Subcutaneous abdominal adipose tissue (tissue), 5 donors: ENCODE measurements at regions not wholly inside any gene's neighbourhood (a gene's known extent, or its start where the extent isn't known, plus 50 kb on each side); places are given as distances from the start of the nearest gene placed in this dataset.

Source experiments
- H3K27ac ChIP-seq: one replicate; pipeline ENCODE4 v1.7.0; 2013; ENCODE audit warnings: low read depth, mild to moderate bottlenecking, inconsistent platforms, low read length, moderate library complexity
- H3K27me3 ChIP-seq, 5 donors: one replicate each; pipeline ENCODE4 v1.7.0; 2013; ENCODE audit warnings: low read length in 5 of 5, inconsistent platforms in 1 of 5; ENCODE audit not compliant: control insufficient read depth in 5 of 5, insufficient read depth in 4 of 5
- H3K36me3 ChIP-seq, 5 donors: one replicate each; pipeline ENCODE4 v1.7.0; 2013; ENCODE audit warnings: low read length in 5 of 5; ENCODE audit not compliant: control insufficient read depth in 5 of 5, insufficient read depth in 5 of 5
- H3K4me1 ChIP-seq, 5 donors: one replicate each; pipeline ENCODE4 v1.7.0; 2013; ENCODE audit warnings: low read length in 5 of 5, mild to moderate bottlenecking in 3 of 5, moderate library complexity in 1 of 5; ENCODE audit not compliant: control insufficient read depth in 5 of 5, insufficient read depth in 5 of 5
- H3K4me3 ChIP-seq, 5 donors: one replicate each; pipeline ENCODE4 v1.7.0; 2013; ENCODE audit warnings: low read length in 5 of 5, low read depth in 1 of 5
- H3K9ac ChIP-seq, 5 donors: one replicate each; pipeline ENCODE4 v1.7.0; 2013; ENCODE audit warnings: low read length in 5 of 5, mild to moderate bottlenecking in 4 of 5, moderate library complexity in 3 of 5
- H3K9me3 ChIP-seq, 5 donors: one replicate each; pipeline ENCODE4 v1.7.0; 2013; ENCODE audit warnings: low read length in 5 of 5; ENCODE audit not compliant: control insufficient read depth in 5 of 5
- donor health status: healthy.
- donor health status: healthy.
- donor health status: healthy.
- donor health status: healthy.
- donor health status: healthy.

DNA sequence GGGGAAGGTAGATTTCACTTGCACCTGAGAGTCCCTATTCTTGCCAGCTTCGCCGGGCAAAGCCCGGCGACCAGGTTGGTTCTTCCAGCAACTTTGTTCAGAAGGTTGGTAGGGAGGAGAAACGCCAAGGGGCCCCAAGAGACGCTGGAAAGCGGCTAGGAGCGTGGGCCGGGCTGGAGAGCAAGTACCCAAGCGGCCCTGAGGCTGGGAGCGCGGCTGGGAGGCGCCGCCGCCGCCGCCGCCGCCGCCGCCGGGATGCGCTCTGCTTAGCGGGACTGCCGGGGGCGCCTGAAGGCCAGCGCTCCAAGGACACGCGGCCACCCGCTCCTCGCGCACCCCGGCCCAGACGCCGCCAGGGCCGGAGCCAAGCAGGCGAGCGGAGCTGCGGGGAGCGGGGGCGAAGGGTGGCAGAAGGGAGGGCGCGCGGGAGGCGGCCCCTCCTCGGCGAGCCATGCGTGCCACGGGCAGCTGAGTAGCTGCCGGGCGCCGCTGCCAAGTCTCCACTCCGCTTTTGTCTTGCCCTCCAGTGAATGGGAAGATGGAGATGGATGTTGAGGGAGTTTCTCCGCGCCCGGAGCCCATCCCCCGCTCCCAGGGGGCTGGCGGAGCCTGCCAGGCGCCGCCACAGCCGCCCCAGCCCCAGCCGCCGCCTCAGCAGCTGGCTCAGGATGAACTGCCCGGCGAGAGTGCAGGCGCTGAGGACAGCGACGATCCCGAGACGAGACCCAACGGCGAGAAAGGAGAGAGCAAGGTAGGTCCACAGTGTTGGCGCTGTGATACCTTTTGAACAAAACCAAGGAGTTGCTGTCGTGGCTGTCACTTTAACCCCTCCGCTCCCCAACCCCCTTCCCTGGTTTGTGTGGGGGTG, 227.4 kb upstream of the AZI2 start:
- Histone ChIP-seq H3K4me1 (peaks cover 0 to 24% (median 21%) of the 10 kb centered on the region in 5 donors), H3K9me3 (no peaks in the 10 kb centered on the region), H3K4me3 (peak overlapping the region; percentile 51 to 73 (median 62)), H3K9ac (no peak overlapping the region), H3K36me3 (no peaks in the 10 kb centered on the region), H3K27me3 (peaks cover 5 to 28% (median 19%) of the 10 kb centered on the region in 5 donors), H3K27ac (no peak overlapping the region)

DNA sequence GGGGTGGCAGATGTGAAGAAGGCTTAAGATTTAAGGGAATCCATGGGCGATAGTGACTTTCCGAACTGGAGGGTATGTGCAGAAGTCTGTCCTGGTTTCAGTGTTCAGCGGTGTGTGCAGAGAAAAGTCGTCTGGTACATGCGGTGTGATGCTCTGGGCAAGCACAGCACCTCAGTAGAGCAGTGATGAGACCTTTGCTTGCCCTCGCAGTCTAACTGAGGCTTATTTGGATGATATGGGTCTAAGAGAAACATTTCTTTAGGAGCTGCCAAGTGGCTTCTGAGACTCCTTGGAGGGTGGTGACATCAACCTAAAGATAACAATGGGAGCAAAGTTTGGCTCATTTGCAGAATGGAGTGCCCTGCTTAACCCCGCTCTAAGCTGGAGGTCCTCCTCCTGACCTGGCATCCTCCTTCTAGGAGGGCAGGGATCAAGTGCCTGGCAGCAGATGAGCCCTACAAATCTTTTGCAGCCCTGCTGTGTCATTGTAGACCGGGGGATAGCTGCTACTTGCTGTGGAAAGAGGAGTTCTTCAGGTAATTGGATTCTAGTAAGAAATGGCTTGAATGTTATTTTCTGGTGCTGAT, 228.1 kb upstream of the AZI2 start:
- no peaks in the 10 kb centered on the region for H3K9me3 ChIP-seq
- H3K27ac ChIP-seq = no peak overlapping the region
- H3K4me3 ChIP-seq = peak overlapping the region; percentile 49 to 73 (median 54)
- H3K36me3 ChIP-seq = no peaks in the 10 kb centered on the region
- H3K9ac ChIP-seq = no peak overlapping the region
- H3K4me1 ChIP-seq = peaks cover 0 to 24% (median 21%) of the 10 kb centered on the region in 5 donors
- peaks cover 5 to 28% (median 19%) of the 10 kb centered on the region in 5 donors for H3K27me3 ChIP-seq

DNA sequence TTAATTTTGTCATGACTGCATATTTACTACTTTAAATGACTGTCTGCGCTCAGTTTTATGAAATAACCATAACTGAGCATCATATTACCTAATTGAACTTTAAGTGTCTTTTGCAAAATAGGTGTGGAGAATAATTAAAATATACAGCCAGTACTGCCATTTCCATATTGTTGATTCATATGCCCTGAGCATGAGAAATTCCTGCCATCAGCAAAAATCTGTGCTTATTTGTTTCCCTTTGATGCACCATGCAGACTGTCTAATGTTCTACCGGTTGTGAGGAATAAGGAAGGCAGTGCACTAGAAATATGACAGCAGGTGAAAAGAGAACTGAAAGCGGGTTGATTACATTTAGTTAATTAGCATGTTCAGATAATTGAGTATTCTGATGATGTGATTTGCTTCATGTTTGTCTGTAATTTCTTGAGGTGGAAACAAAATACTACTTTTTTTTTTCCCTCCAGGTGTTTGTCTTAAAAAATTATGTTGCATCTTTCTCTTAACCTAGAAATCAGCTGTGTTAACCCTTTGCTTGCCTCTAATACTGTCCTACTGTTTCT, 229.4 kb upstream of the AZI2 start:
- Histone ChIP-seq H3K27ac (no peak overlapping the region), H3K36me3 (no peaks in the 10 kb centered on the region), H3K9me3 (no peaks in the 10 kb centered on the region), H3K4me1 (peaks cover 0 to 24% (median 21%) of the 10 kb centered on the region in 5 donors), H3K9ac (no peak overlapping the region), H3K4me3 (no peak overlapping the region), H3K27me3 (peaks cover 5 to 28% (median 18%) of the 10 kb centered on the region in 5 donors)

GRCh38 chr3:28586325-28586724, 237.7 kb upstream of the AZI2 start:
- no peaks in the 10 kb centered on the region for H3K9me3 ChIP-seq
- no peaks in the 10 kb centered on the region for H3K27me3 ChIP-seq
- H3K4me3 ChIP-seq = no peak overlapping the region
- no peak overlapping the region for H3K27ac ChIP-seq
- no peaks in the 10 kb centered on the region for H3K36me3 ChIP-seq
- H3K4me1 ChIP-seq = no peaks in the 10 kb centered on the region
- no peak overlapping the region for H3K9ac ChIP-seq

DNA sequence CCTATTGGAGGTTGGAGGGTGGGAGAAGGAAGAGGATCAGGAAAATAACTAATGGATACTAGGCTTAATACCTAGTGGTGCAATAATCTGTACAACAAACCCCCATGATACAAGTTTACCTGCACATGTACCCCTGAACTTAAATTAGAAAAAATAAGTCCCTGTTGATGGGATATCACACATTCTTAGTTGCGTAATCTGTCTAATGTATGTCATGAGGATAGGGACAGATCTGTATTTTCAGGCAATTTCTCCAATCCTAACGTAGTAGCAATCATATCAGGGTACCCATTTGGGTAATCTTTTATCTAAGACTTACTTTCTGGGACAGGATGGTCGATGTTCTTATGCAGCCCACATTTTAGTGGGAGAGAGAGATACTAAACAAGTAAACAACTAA, 239.1 kb upstream of the AZI2 start:
- H3K27me3 ChIP-seq = no peaks in the 10 kb centered on the region
- no peak overlapping the region for H3K9ac ChIP-seq
- no peaks in the 10 kb centered on the region for H3K9me3 ChIP-seq
- no peak overlapping the region for H3K27ac ChIP-seq
- H3K36me3 ChIP-seq = no peaks in the 10 kb centered on the region
- no peaks in the 10 kb centered on the region for H3K4me1 ChIP-seq
- no peak overlapping the region for H3K4me3 ChIP-seq

GRCh38 chr3:28590216-28590615, 241.6 kb upstream of the AZI2 start:
- Histone ChIP-seq H3K4me3 (no peak overlapping the region), H3K27me3 (no peaks in the 10 kb centered on the region), H3K27ac (no peak overlapping the region)

DNA sequence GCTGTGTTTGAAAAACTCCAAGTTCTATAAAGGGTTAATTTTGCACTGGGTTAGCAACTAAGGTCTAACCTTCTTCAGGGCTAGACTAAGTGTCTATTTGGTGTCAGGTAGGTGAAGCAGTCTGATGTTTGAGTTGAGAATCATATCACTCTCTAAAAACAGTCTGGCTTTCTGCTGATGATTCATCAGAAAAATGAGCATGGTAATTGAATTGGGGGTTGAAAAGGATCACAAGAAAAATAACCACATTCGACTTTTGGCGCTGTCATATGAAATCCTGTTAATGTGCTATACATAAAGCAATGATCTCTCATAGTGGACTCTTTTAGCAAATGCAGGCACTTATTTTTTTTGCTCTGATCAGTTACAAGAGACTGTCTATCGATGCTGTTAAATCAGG, 242.2 kb upstream of the AZI2 start:
- Histone ChIP-seq H3K36me3 (no peaks in the 10 kb centered on the region), H3K9ac (no peak overlapping the region), H3K27me3 (no peaks in the 10 kb centered on the region), H3K4me3 (no peak overlapping the region), H3K4me1 (no peaks in the 10 kb centered on the region), H3K27ac (no peak overlapping the region), H3K9me3 (no peaks in the 10 kb centered on the region)

More at GRCh38 chr3:28590216-28590615, 241.6 kb upstream of the AZI2 start:
- Histone ChIP-seq H3K36me3 (no peaks in the 10 kb centered on the region), H3K9ac (no peak overlapping the region), H3K4me1 (no peaks in the 10 kb centered on the region), H3K9me3 (no peaks in the 10 kb centered on the region)

GRCh38 chr3:28595372-28595771, 246.7 kb upstream of the AZI2 start:
- H3K36me3 ChIP-seq = no peaks in the 10 kb centered on the region
- no peaks in the 10 kb centered on the region for H3K27me3 ChIP-seq
- H3K4me1 ChIP-seq = no peaks in the 10 kb centered on the region
- H3K27ac ChIP-seq = no peak overlapping the region
- no peaks in the 10 kb centered on the region for H3K9me3 ChIP-seq
- no peak overlapping the region for H3K9ac ChIP-seq
- H3K4me3 ChIP-seq = no peak overlapping the region

- Histone ChIP-seq H3K4me1 (no peaks in the 10 kb centered on the region), H3K36me3 (no peaks in the 10 kb centered on the region), H3K27me3 (no peaks in the 10 kb centered on the region), H3K9me3 (no peaks in the 10 kb centered on the region), H3K27ac (no peak overlapping the region), H3K9ac (no peak overlapping the region), H3K4me3 (no peak overlapping the region)
These were observed 248.8 kb upstream of the AZI2 start for GRCh38 chr3:28597452-28597851.

DNA sequence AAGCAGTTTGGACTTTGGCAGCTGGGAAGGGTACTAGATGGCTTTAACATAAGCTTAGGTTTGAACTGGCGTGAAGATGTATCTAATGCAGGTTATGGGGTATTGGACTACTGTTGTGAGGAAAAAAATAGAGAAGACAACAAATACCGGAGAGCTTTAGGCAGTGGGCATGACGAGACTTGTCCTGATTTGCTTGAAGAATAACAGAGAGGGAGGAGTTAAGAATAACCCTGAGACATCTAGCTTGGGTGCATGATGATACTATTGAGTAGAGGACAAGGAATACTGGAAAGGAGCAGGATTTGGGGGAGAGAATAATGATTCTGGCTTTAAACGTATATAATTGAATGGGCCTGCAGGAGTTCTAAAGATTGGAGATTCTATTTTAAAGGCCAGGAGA, 249.5 kb upstream of the AZI2 start:
- no peak overlapping the region for H3K4me3 ChIP-seq
- no peaks in the 10 kb centered on the region for H3K36me3 ChIP-seq
- H3K4me1 ChIP-seq = no peaks in the 10 kb centered on the region
- H3K9ac ChIP-seq = no peak overlapping the region
- no peak overlapping the region for H3K27ac ChIP-seq
- H3K9me3 ChIP-seq = no peaks in the 10 kb centered on the region
- no peaks in the 10 kb centered on the region for H3K27me3 ChIP-seq
